HEK293 (cell line): ENCODE measurements at regions not wholly inside any gene's neighbourhood (a gene's known extent, or its start where the extent isn't known, plus 50 kb on each side); places are given as distances from the start of the nearest gene placed in this dataset.

Experiments used
- CTCF ChIA-PET: fragments of 350-600 bp; formaldehyde crosslinking; extraction: SDS; loops from one replicate; lab custom pipeline; 2021; ENCODE audit warnings: antibody characterized with exemption; lab: Yijun Ruan, JAX
- POLR2A ChIA-PET: fragments of 300-600 bp; formaldehyde crosslinking; extraction: SDS; loops from one replicate; lab custom pipeline; 2020; ENCODE audit warnings: antibody characterized with exemption, inconsistent platforms; lab: Yijun Ruan, JAX
- H3K27ac ChIP-seq: fragments of 200-500 bp; sonication (Bioruptor generic); 2 replicates; pipeline ENCODE4 v1.5.1; 2014; ENCODE audit warnings: low read depth, low read length, control low read depth, inconsistent platforms; ENCODE audit errors: extremely low read depth
- H3K36me3 ChIP-seq, 2 experiments: fragments of 200-500 bp in 1 of 2; sonication (Bioruptor generic) in 1 of 2; 1 replicate in 1 of 2; 2 replicates in 1 of 2; pipeline ENCODE4 v1.5.1; 2014 to 2017; ENCODE audit warnings: inconsistent platforms in 2 of 2, low read length in 2 of 2; ENCODE audit not compliant: control insufficient read depth in 2 of 2, insufficient read depth in 1 of 2
- H3K4me1 ChIP-seq: fragments of 200-500 bp; sonication (Bioruptor generic); 2 replicates; pipeline ENCODE4 v1.5.1; 2014; ENCODE audit warnings: mild to moderate bottlenecking, low read length, inconsistent platforms; ENCODE audit not compliant: control insufficient read depth, insufficient read depth
- H3K4me3 ChIP-seq: 2 replicates; pipeline ENCODE4 v1.5.1; 2011; ENCODE audit warnings: low read depth, mild to moderate bottlenecking, control low read depth, low read length, moderate library complexity
- H3K9me3 ChIP-seq: fragments of 200-500 bp; sonication (Bioruptor generic); 2 replicates; pipeline ENCODE4 v1.5.1; 2014; ENCODE audit warnings: low read depth, low read length, inconsistent platforms; ENCODE audit not compliant: control insufficient read depth, insufficient read depth
- SP7 ChIP-seq: fragments of 450-650 bp; formaldehyde crosslinking; IDR thresholded peaks from 2 replicates; pipeline ENCODE4 v1.5.1; 2016; ENCODE audit warnings: missing biosample characterization, missing genetic modification characterization
- YY1 ChIP-seq: fragments of 450-650 bp; formaldehyde crosslinking; IDR thresholded peaks from 2 replicates; pipeline ENCODE4 v1.5.1; 2018; ENCODE audit warnings: missing biosample characterization, missing genetic modification characterization
- ZBTB10 ChIP-seq: fragments of 450-650 bp; formaldehyde crosslinking; IDR thresholded peaks from 2 replicates; pipeline ENCODE4 v1.5.1; 2016; ENCODE audit warnings: missing biosample characterization, missing genetic modification characterization
- ZNF132 ChIP-seq: fragments of 450-650 bp; formaldehyde crosslinking; IDR thresholded peaks from 2 replicates; pipeline ENCODE4 v1.5.1; 2017; ENCODE audit warnings: missing biosample characterization, missing genetic modification characterization, borderline replicate concordance
- ZNF133 ChIP-seq: fragments of 450-650 bp; formaldehyde crosslinking; IDR thresholded peaks from 2 replicates; pipeline ENCODE4 v1.5.1; 2016; ENCODE audit warnings: missing biosample characterization, missing genetic modification characterization
- ZNF18 ChIP-seq: fragments of 450-650 bp; formaldehyde crosslinking; IDR thresholded peaks from 2 replicates; pipeline ENCODE4 v1.5.1; 2016; ENCODE audit warnings: missing biosample characterization, missing genetic modification characterization
- ZNF2 ChIP-seq: fragments of 450-650 bp; formaldehyde crosslinking; IDR thresholded peaks from 2 replicates; pipeline ENCODE4 v1.5.1; 2016; ENCODE audit warnings: missing biosample characterization, missing genetic modification characterization
- ZNF211 ChIP-seq: fragments of 450-650 bp; formaldehyde crosslinking; IDR thresholded peaks from 2 replicates; pipeline ENCODE4 v1.5.1; 2016; ENCODE audit warnings: low read depth, missing biosample characterization, missing genetic modification characterization
- ZNF214 ChIP-seq: fragments of 450-650 bp; formaldehyde crosslinking; IDR thresholded peaks from 2 replicates; pipeline ENCODE4 v1.5.1; 2017; ENCODE audit warnings: missing biosample characterization, mild to moderate bottlenecking, missing genetic modification characterization, borderline replicate concordance
- ZNF223 ChIP-seq: fragments of 450-650 bp; formaldehyde crosslinking; IDR thresholded peaks from 2 replicates; pipeline ENCODE4 v1.5.1; 2016; ENCODE audit warnings: missing biosample characterization, missing genetic modification characterization
- ZNF248 ChIP-seq: fragments of 450-650 bp; formaldehyde crosslinking; IDR thresholded peaks from 2 replicates; pipeline ENCODE4 v1.5.1; 2017; ENCODE audit warnings: missing biosample characterization, missing genetic modification characterization
- ZNF266 ChIP-seq: fragments of 450-650 bp; formaldehyde crosslinking; IDR thresholded peaks from 2 replicates; pipeline ENCODE4 v1.5.1; 2016; ENCODE audit warnings: missing biosample characterization, missing genetic modification characterization, low read depth
- ZNF324 ChIP-seq: fragments of 450-650 bp; formaldehyde crosslinking; IDR thresholded peaks from 2 replicates; pipeline ENCODE4 v1.5.1; 2016; ENCODE audit warnings: missing biosample characterization, missing genetic modification characterization
- ZNF335 ChIP-seq: fragments of 450-650 bp; formaldehyde crosslinking; conservative IDR thresholded peaks from 2 replicates; pipeline ENCODE4 v1.5.1; 2016; ENCODE audit warnings: missing biosample characterization, missing genetic modification characterization
- ZNF350 ChIP-seq: fragments of 450-650 bp; formaldehyde crosslinking; IDR thresholded peaks from 2 replicates; pipeline ENCODE4 v1.5.0; 2017; ENCODE audit warnings: missing biosample characterization, mild to moderate bottlenecking, missing genetic modification characterization
- ZNF354C ChIP-seq: fragments of 450-650 bp; formaldehyde crosslinking; IDR thresholded peaks from 2 replicates; pipeline ENCODE4 v1.5.1; 2016; ENCODE audit warnings: missing biosample characterization, missing genetic modification characterization, low read depth, borderline replicate concordance
- ZNF366 ChIP-seq: fragments of 450-650 bp; formaldehyde crosslinking; conservative IDR thresholded peaks from 2 replicates; pipeline ENCODE4 v1.5.1; 2016; ENCODE audit warnings: missing biosample characterization, missing genetic modification characterization
- ZNF423 ChIP-seq: fragments of 450-650 bp; formaldehyde crosslinking; IDR thresholded peaks from 2 replicates; pipeline ENCODE4 v1.5.1; 2016; ENCODE audit warnings: missing biosample characterization, missing genetic modification characterization
- ZNF48 ChIP-seq: fragments of 450-650 bp; formaldehyde crosslinking; IDR thresholded peaks from 2 replicates; pipeline ENCODE4 v1.5.1; 2016; ENCODE audit warnings: missing biosample characterization, missing genetic modification characterization
- ZNF488 ChIP-seq: fragments of 450-650 bp; formaldehyde crosslinking; IDR thresholded peaks from 2 replicates; pipeline ENCODE4 v1.5.1; 2016; ENCODE audit warnings: missing biosample characterization, missing genetic modification characterization
- ZNF530 ChIP-seq: fragments of 450-650 bp; formaldehyde crosslinking; IDR thresholded peaks from 2 replicates; pipeline ENCODE4 v1.5.1; 2016; ENCODE audit warnings: low read depth, missing biosample characterization, missing genetic modification characterization
- ZNF549 ChIP-seq: fragments of 450-650 bp; IDR thresholded peaks from 2 replicates; pipeline ENCODE4 v1.5.1; 2018; ENCODE audit warnings: missing biosample characterization, missing genetic modification characterization, mild to moderate bottlenecking, inconsistent platforms, moderate library complexity
- ZNF624 ChIP-seq: fragments of 450-650 bp; formaldehyde crosslinking; IDR thresholded peaks from 2 replicates; pipeline ENCODE4 v1.5.1; 2017; ENCODE audit warnings: missing biosample characterization, missing genetic modification characterization
- ZNF677 ChIP-seq: fragments of 450-650 bp; IDR thresholded peaks from 2 replicates; pipeline ENCODE4 v1.5.0; 2018; ENCODE audit warnings: missing biosample characterization, mild to moderate bottlenecking, missing genetic modification characterization, moderate library complexity
- ZNF76 ChIP-seq: fragments of 450-650 bp; formaldehyde crosslinking; IDR thresholded peaks from 2 replicates; pipeline ENCODE4; 2016; ENCODE audit warnings: low read depth, missing biosample characterization, missing genetic modification characterization, borderline replicate concordance
- ZNF791 ChIP-seq: fragments of 450-650 bp; formaldehyde crosslinking; IDR thresholded peaks from 2 replicates; pipeline ENCODE4 v1.5.1; 2016; ENCODE audit warnings: missing biosample characterization, missing genetic modification characterization

- Histone ChIP-seq H3K4me1 (no peaks in the 10 kb centered on the region; the same call in 1 of the 2 replicates), H3K4me3 (no peak overlapping the region), H3K36me3 (no peaks in the 10 kb centered on the region), H3K27ac (no peak overlapping the region), H3K9me3 (no peaks in the 10 kb centered on the region)
- ChIA-PET POLR2A (no interaction called here), CTCF (no interaction called here)
- no peak for TF ChIP-seq ZNF488
- TF ChIP-seq ZNF266 = no peak
- no peak for TF ChIP-seq ZNF211 (tag by site-specific recombination)
- no peak for TF ChIP-seq ZNF549 (tag by site-specific recombination)
- no peak for TF ChIP-seq ZNF223
- TF ChIP-seq ZNF366 (tag by site-specific recombination) = no peak
- no peak for TF ChIP-seq ZNF624 (tag by site-specific recombination)
Measured at GRCh38 chr10:128301051-128301450, 174.8 kb upstream of the MKI67 start.

GRCh38 chr10:128302808-128303207 lies 176.6 kb upstream of the MKI67 start:
- Histone ChIP-seq H3K9me3 (no peaks in the 10 kb centered on the region), H3K27ac (no peak overlapping the region), H3K4me1 (no peaks in the 10 kb centered on the region; the same call in 1 of the 2 replicates), H3K4me3 (no peak overlapping the region), H3K36me3 (no peaks in the 10 kb centered on the region)
- ChIA-PET POLR2A (no interaction called here), CTCF (no interaction called here)
- TF ChIP-seq SP7 (no peak), ZBTB10 (no peak), ZNF677 (tag by site-specific recombination) (no peak), ZNF18 (no peak), ZNF133 (tag by site-specific recombination) (no peak), ZNF132 (no peak), ZNF423 (tag by site-specific recombination) (no peak), ZNF266 (no peak), ZNF350 (tag by site-specific recombination) (no peak), ZNF335 (tag by site-specific recombination) (no peak), ZNF354C (no peak), ZNF76 (tag by site-specific recombination) (no peak), ZNF214 (tag by site-specific recombination) (no peak), YY1 (tag by site-specific recombination) (no peak), ZNF530 (tag by site-specific recombination) (no peak), ZNF324 (tag by site-specific recombination) (no peak), ZNF791 (no peak), ZNF2 (tag by site-specific recombination) (no peak), ZNF48 (tag by site-specific recombination) (no peak), ZNF248 (tag by site-specific recombination) (no peak)
- TF ChIP-seq, all 188 proteins: peak for 0
